IMR-90 (cell line): ENCODE measurements at regions not wholly inside any gene's neighbourhood (a gene's known extent, or its start where the extent isn't known, plus 50 kb on each side); places are given as distances from the start of the nearest gene placed in this dataset.

ENCODE experiments used
- ATAC-seq: fragments of 200-7000 bp; cut with Tn5 transposase; 2 replicates; pipeline ENCODE4 v1.9.1; 2020; ENCODE audit warnings: low read depth, mild to moderate bottlenecking, moderate library complexity
- BruUV-seq: library from RNA; stranded (reverse); fragments of 400-500 nt; replicated peaks from 2 replicates; lab custom pipeline; 2021; lab: Mats Ljungman, UMichigan
- CTCF ChIA-PET: fragments of 300-600 bp; formaldehyde crosslinking; extraction: SDS; loops from one replicate; lab custom pipeline; 2021; ENCODE audit warnings: antibody characterized with exemption; lab: Yijun Ruan, JAX
- POLR2A ChIA-PET: fragments of 300-600 bp; sonication (Branson Sonifier 250); formaldehyde crosslinking; loops from one replicate; lab custom pipeline; 2022; ENCODE audit warnings: antibody characterized with exemption; ENCODE audit not compliant: unreplicated experiment; lab: Charles Lee
- DNase-seq: peaks from one replicate; pipeline ENCODE4 v3.0.0; 2013
- H2AFZ ChIP-seq: replicated peaks from 2 replicates; pipeline ENCODE3; 2013; ENCODE audit warnings: low read length, mild to moderate bottlenecking; ENCODE audit not compliant: poor library complexity
- H2AK5ac ChIP-seq: 2 replicates; pipeline ENCODE4 v1.6.1; 2013; ENCODE audit warnings: low read depth, low read length, inconsistent platforms
- H2AK9ac ChIP-seq: replicated peaks from 2 replicates; pipeline ENCODE3; 2013; ENCODE audit warnings: mild to moderate bottlenecking, low read depth, low read length, moderate library complexity; ENCODE audit not compliant: poor library complexity
- H2BK120ac ChIP-seq: 2 replicates; pipeline ENCODE4 v1.6.1; 2013; ENCODE audit warnings: low read depth, low read length, inconsistent platforms
- H2BK15ac ChIP-seq: 3 replicates; pipeline ENCODE4 v1.6.1; 2013; ENCODE audit warnings: low read depth, low read length, inconsistent platforms
- H2BK20ac ChIP-seq: 2 replicates; pipeline ENCODE4 v1.6.1; 2013; ENCODE audit warnings: low read depth, mild to moderate bottlenecking, inconsistent platforms, low read length, moderate library complexity
- H2BK5ac ChIP-seq: 2 replicates; pipeline ENCODE4 v1.6.1; 2013; ENCODE audit warnings: mild to moderate bottlenecking, low read depth, low read length, inconsistent platforms; ENCODE audit not compliant: poor library complexity, severe bottlenecking
- H3K14ac ChIP-seq: replicated peaks from 2 replicates; pipeline ENCODE4 v1.6.1; 2013; ENCODE audit warnings: low read depth, low read length, inconsistent platforms
- H3K18ac ChIP-seq: 2 replicates; pipeline ENCODE4 v1.6.1; 2013; ENCODE audit warnings: low read depth, low read length, control low read depth
- H3K23ac ChIP-seq: 2 replicates; pipeline ENCODE4 v1.6.1; 2013; ENCODE audit warnings: low read depth, low read length, inconsistent platforms
- H3K27ac ChIP-seq: 2 replicates; pipeline ENCODE4 v1.5.1; 2013; ENCODE audit warnings: mild to moderate bottlenecking, control low read depth, low read length; ENCODE audit not compliant: insufficient read depth
- H3K27me3 ChIP-seq: 2 replicates; pipeline ENCODE4 v1.6.1; 2013; ENCODE audit warnings: low read length; ENCODE audit not compliant: control insufficient read depth, insufficient read depth
- H3K36me3 ChIP-seq: 2 replicates; pipeline ENCODE4 v1.6.1; 2013; ENCODE audit warnings: low read length, mixed read lengths; ENCODE audit not compliant: control insufficient read depth, insufficient read depth
- H3K4ac ChIP-seq: 2 replicates; pipeline ENCODE4 v1.6.1; 2013; ENCODE audit warnings: low read depth, low read length, inconsistent platforms
- H3K4me1 ChIP-seq: 2 replicates; pipeline ENCODE4 v1.6.1; 2013; ENCODE audit warnings: low read length, mixed read lengths; ENCODE audit not compliant: control insufficient read depth, insufficient read depth
- H3K4me2 ChIP-seq: 2 replicates; pipeline ENCODE4 v1.6.1; 2013; ENCODE audit warnings: low read depth, mild to moderate bottlenecking, control low read depth, low read length, moderate library complexity
- H3K4me3 ChIP-seq: 2 replicates; pipeline ENCODE4 v1.5.1; 2013; ENCODE audit warnings: low read depth, mild to moderate bottlenecking, control low read depth, low read length, moderate library complexity; ENCODE audit not compliant: insufficient read depth
- H3K56ac ChIP-seq: 2 replicates; pipeline ENCODE4 v1.6.1; 2013; ENCODE audit warnings: low read length, inconsistent platforms; ENCODE audit not compliant: insufficient read depth; ENCODE audit errors: extremely low read depth
- H3K79me1 ChIP-seq, 2 experiments: 2 replicates each; pipeline ENCODE4 v1.6.1; 2013; ENCODE audit warnings: low read length in 2 of 2, inconsistent platforms in 1 of 2, low read depth in 1 of 2
- H3K9ac ChIP-seq: 2 replicates; pipeline ENCODE4 v1.6.1; 2013; ENCODE audit warnings: low read depth, low read length, control low read depth
- H3K9me1 ChIP-seq: 2 replicates; pipeline ENCODE4 v1.6.1; 2013; ENCODE audit warnings: low read length, inconsistent platforms; ENCODE audit not compliant: insufficient read depth
- H3K9me3 ChIP-seq: 2 replicates; pipeline ENCODE4 v1.6.1; 2013; ENCODE audit warnings: low read length; ENCODE audit not compliant: control insufficient read depth, insufficient read depth
- H4K20me1 ChIP-seq: 2 replicates; pipeline ENCODE4 v1.6.1; 2013; ENCODE audit warnings: low read length, inconsistent platforms; ENCODE audit not compliant: insufficient read depth
- H4K5ac ChIP-seq: 2 replicates; pipeline ENCODE4 v1.6.1; 2013; ENCODE audit warnings: mild to moderate bottlenecking, low read depth, low read length, control low read depth
- H4K8ac ChIP-seq, 2 experiments: 2 replicates each; pipeline ENCODE4 v1.6.1; 2013; ENCODE audit warnings: low read depth in 2 of 2, low read length in 2 of 2, control low read depth in 1 of 2, inconsistent platforms in 1 of 2
- H4K91ac ChIP-seq: 2 replicates; pipeline ENCODE4 v1.6.1; 2013; ENCODE audit warnings: low read depth, low read length, inconsistent platforms; ENCODE audit not compliant: insufficient read depth
- BHLHE40 ChIP-seq: fragments of 150-350 bp; IDR thresholded peaks from 2 replicates; pipeline ENCODE4 v1.6.1; 2016; ENCODE audit warnings: mild to moderate bottlenecking, low read depth, low read length
- CEBPB ChIP-seq: IDR thresholded peaks from 2 replicates; pipeline ENCODE4 v1.6.1; 2012; ENCODE audit warnings: low read depth, low read length, improper control_type of control experiment
- CHD1 ChIP-seq: IDR thresholded peaks from 2 replicates; pipeline ENCODE4 v1.6.1; 2012; ENCODE audit warnings: low read depth, low read length, improper control_type of control experiment
- FOS ChIP-seq: fragments of 150-350 bp; IDR thresholded peaks from 2 replicates; pipeline ENCODE4 v1.6.1; 2016; ENCODE audit warnings: low read depth, low read length
- MAFK ChIP-seq: IDR thresholded peaks from 2 replicates; pipeline ENCODE4 v1.6.1; 2012; ENCODE audit warnings: low read depth, low read length, improper control_type of control experiment
- MAZ ChIP-seq: IDR thresholded peaks from 2 replicates; pipeline ENCODE4 v1.6.1; 2012; ENCODE audit warnings: low read depth, mild to moderate bottlenecking, low read length, improper control_type of control experiment, moderate library complexity, borderline replicate concordance
- MXI1 ChIP-seq: IDR thresholded peaks from 2 replicates; pipeline ENCODE4 v1.6.1; 2012; ENCODE audit warnings: low read depth, mild to moderate bottlenecking, low read length, moderate library complexity, borderline replicate concordance
- NFE2L2 ChIP-seq: fragments of 150-350 bp; IDR thresholded peaks from 2 replicates; pipeline ENCODE4 v1.6.1; 2016; ENCODE audit warnings: low read depth, mild to moderate bottlenecking, low read length
- POLR2A ChIP-seq: IDR thresholded peaks from 2 replicates; pipeline ENCODE4 v1.6.1; 2012; ENCODE audit warnings: mild to moderate bottlenecking, low read depth, low read length
- RAD21 ChIP-seq: IDR thresholded peaks from 2 replicates; pipeline ENCODE4 v1.6.1; 2012; ENCODE audit warnings: low read length, improper control_type of control experiment
- RCOR1 ChIP-seq: IDR thresholded peaks from 2 replicates; pipeline ENCODE4 v1.6.1; 2012; ENCODE audit warnings: mild to moderate bottlenecking, low read length, improper control_type of control experiment; ENCODE audit not compliant: insufficient replicate concordance
- RFX5 ChIP-seq: IDR thresholded peaks from 2 replicates; pipeline ENCODE4 v1.8.0; 2012; ENCODE audit warnings: low read depth, mild to moderate bottlenecking, low read length, moderate library complexity
- SMC3 ChIP-seq: fragments of 150-350 bp; IDR thresholded peaks from 2 replicates; pipeline ENCODE4 v1.6.1; 2016; ENCODE audit warnings: low read depth, mild to moderate bottlenecking, antibody characterized with exemption, low read length, moderate library complexity
- WGBS, 2 experiments: methylation state at CpG; one replicate each; pipeline versions ENCODE4 v1.1.5 to v1.1.7; 2013; ENCODE audit warnings: missing lambda C conversion rate in 2 of 2; ENCODE audit not compliant: insufficient read length in 1 of 2; ENCODE audit errors: extremely low coverage in 2 of 2; 5-methylcytosine and 5-hydroxymethylcytosine counted together
- dilution Hi-C: fragments of 300-500 bp; cut with HindIII; formaldehyde crosslinking; loops from one replicate; pipeline ENCODE4 v1.14.3; 2018; ENCODE audit warnings: low sequenced_read_pairs; ENCODE audit not compliant: unreplicated experiment
- in situ Hi-C: fragments of 300-500 bp; cut with MboI; formaldehyde crosslinking; loops from 3 replicates; pipeline ENCODE4 v1.14.3; 2019; ENCODE audit warnings: low sequenced_read_pairs, inconsistent platforms, mixed read lengths
- intact Hi-C: fragments of 100-400 bp; cut with micrococcal nuclease; formaldehyde crosslinking; loops from 2 replicates; pipeline ENCODE4 v1.10.0; 2022
- TF ChIP-seq, protein P1 (sequence below): fragments of 150-350 bp; IDR thresholded peaks from 2 replicates; pipeline ENCODE4 v1.6.1; 2017; ENCODE audit warnings: mild to moderate bottlenecking, antibody characterized with exemption, low read length, low read depth
- TF ChIP-seq, protein P2 (sequence below): fragments of 150-350 bp; IDR thresholded peaks from 2 replicates; pipeline ENCODE4 v1.6.1; 2016; ENCODE audit warnings: low read depth, mild to moderate bottlenecking, low read length, moderate library complexity, borderline replicate concordance
- TF ChIP-seq, protein P3 (sequence below): conservative IDR thresholded peaks from 2 replicates; pipeline ENCODE4 v1.5.1; 2012; ENCODE audit warnings: mild to moderate bottlenecking, low read depth, low read length, improper control_type of control experiment

DNA sequence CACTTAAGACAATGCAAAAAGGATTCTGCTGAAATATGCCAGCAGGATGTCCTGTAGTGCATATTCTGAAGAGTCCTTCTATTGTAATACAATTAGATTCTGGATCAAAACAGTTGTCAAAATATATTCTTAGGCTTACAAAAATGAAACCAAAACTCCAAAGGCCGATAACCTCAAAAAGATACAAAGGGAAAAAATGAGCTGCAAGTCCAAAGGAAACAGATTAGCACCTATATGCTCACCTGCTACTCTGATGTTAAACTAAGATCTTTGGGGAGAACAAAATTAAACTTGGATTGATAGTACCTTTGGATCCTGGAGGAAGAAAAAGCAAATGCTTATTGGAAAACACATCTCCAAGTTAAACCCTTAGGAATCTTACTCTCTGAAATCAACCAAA, 397.1 kb downstream of the SPATA31D1 start:
- no CpG with 5 or more reads among the region's 1 CpG for WGBS, 2 experiments
- Histone ChIP-seq H2BK20ac (no peak overlapping the region), H3K4me1 (no peaks in the 10 kb centered on the region), H3K27ac (no peak overlapping the region), H3K4me3 (no peak overlapping the region), H3K9me1 (no peaks in the 10 kb centered on the region), H3K9me3 (no peaks in the 10 kb centered on the region), H4K5ac (no peak overlapping the region), H3K36me3 (no peaks in the 10 kb centered on the region), H4K91ac (no peak overlapping the region), H4K20me1 (no peaks in the 10 kb centered on the region), H3K18ac (no peak overlapping the region), H2BK5ac (no peak overlapping the region), H3K79me1 (no peaks in the 10 kb centered on the region), H2BK120ac (no peak overlapping the region), H4K8ac (no peak overlapping the region), H3K56ac (no peak overlapping the region), H3K27me3 (no peaks in the 10 kb centered on the region), H3K14ac (no peak overlapping the region), H3K9ac (no peak overlapping the region), H2AK9ac (no peak overlapping the region), H3K23ac (no peak overlapping the region), H3K4ac (no peak overlapping the region), H2BK15ac (no peak overlapping the region), H2AK5ac (no peak overlapping the region), H2AFZ (no peak overlapping the region), H3K4me2 (no peak overlapping the region)
- no peak for ATAC-seq
- ChIA-PET POLR2A (no interaction called here), CTCF (no interaction called here)
- intact Hi-C loops, result no loop called here
- TF ChIP-seq MAFK (no peak), MXI1 (no peak), FOS (no peak), SMC3 (no peak), CHD1 (no peak), RAD21 (no peak), MAZ (no peak), NFE2L2 (no peak), POLR2A (no peak), BHLHE40 (no peak), RCOR1 (no peak), CEBPB (no peak), RFX5 (no peak)
- TF ChIP-seq, protein P1, sequence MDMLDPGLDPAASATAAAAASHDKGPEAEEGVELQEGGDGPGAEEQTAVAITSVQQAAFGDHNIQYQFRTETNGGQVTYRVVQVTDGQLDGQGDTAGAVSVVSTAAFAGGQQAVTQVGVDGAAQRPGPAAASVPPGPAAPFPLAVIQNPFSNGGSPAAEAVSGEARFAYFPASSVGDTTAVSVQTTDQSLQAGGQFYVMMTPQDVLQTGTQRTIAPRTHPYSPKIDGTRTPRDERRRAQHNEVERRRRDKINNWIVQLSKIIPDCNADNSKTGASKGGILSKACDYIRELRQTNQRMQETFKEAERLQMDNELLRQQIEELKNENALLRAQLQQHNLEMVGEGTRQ, result no peak
- TF ChIP-seq, protein P2, sequence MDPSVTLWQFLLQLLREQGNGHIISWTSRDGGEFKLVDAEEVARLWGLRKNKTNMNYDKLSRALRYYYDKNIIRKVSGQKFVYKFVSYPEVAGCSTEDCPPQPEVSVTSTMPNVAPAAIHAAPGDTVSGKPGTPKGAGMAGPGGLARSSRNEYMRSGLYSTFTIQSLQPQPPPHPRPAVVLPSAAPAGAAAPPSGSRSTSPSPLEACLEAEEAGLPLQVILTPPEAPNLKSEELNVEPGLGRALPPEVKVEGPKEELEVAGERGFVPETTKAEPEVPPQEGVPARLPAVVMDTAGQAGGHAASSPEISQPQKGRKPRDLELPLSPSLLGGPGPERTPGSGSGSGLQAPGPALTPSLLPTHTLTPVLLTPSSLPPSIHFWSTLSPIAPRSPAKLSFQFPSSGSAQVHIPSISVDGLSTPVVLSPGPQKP, result no peak
- TF ChIP-seq, protein P3, sequence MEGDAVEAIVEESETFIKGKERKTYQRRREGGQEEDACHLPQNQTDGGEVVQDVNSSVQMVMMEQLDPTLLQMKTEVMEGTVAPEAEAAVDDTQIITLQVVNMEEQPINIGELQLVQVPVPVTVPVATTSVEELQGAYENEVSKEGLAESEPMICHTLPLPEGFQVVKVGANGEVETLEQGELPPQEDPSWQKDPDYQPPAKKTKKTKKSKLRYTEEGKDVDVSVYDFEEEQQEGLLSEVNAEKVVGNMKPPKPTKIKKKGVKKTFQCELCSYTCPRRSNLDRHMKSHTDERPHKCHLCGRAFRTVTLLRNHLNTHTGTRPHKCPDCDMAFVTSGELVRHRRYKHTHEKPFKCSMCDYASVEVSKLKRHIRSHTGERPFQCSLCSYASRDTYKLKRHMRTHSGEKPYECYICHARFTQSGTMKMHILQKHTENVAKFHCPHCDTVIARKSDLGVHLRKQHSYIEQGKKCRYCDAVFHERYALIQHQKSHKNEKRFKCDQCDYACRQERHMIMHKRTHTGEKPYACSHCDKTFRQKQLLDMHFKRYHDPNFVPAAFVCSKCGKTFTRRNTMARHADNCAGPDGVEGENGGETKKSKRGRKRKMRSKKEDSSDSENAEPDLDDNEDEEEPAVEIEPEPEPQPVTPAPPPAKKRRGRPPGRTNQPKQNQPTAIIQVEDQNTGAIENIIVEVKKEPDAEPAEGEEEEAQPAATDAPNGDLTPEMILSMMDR, result no peak
- no peak for DNase-seq
- no TSS peak for BruUV-seq
- dilution Hi-C loops, result no loop called here
- in situ Hi-C loops, result loop anchor here (25.0 kb wide), 1 partner anchor 102 kb away; no protein-coding TSS in a partner anchor
